ENCODE measurements at regions not wholly inside any gene's neighbourhood (a gene's known extent, or its start where the extent isn't known, plus 50 kb on each side); places are given as distances from the start of the nearest gene placed in this dataset.

DNA sequence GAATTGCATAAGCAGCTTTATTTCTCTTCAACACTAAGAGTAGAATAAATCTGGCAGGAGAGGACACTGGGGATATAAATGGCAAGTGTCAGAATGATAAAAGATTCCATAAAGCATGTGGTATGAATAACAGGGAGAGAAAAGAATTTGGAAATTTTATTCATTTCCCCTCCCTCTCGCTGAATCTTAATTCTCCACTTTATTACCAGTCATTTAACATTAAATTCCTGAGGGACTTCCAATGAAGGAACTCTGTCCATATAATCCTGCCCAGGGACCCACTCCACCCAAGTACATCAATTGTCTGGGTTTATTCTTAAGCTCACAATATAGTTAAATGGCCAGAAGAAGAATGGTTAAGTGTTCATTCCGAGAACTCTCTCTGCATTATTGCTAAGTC is 197.7 kb upstream of the MGAT5 start (continued):
- TF ChIP-seq CHD7 (IDR thresholded peaks at IDR 0.05; ENCODE audit: insufficient replicate concordance, low read length) (no peak), ATF2 (IDR thresholded peaks at IDR 0.05; ENCODE audit: low read length) (no peak), EP300 (IDR thresholded peaks at IDR 0.05; ENCODE audit: borderline replicate concordance in 1 of 2, low read depth in 2 of 2, low read length in 2 of 2) (no peak), TAF1 (IDR thresholded peaks at IDR 0.05; ENCODE audit: low read depth, low read length) (no peak), CHD1 (IDR thresholded peaks at IDR 0.05; ENCODE audit: low read depth, low read length) (no peak), EZH2 (IDR thresholded peaks at IDR 0.05; ENCODE audit: low read depth, low read length, severe bottlenecking) (no peak)

Measured in H1 (cell line).